Astrocyte of the cerebellum (primary cell): ENCODE measurements at regions not wholly inside any gene's neighbourhood (a gene's known extent, or its start where the extent isn't known, plus 50 kb on each side); places are given as distances from the start of the nearest gene placed in this dataset.

Experiments
- DNase-seq: peaks from one replicate; pipeline ENCODE4 v3.0.0-alpha.2; 2011; ENCODE audit warnings: low read depth
- H3K4me3 ChIP-seq: 2 replicates; pipeline ENCODE4 v1.5.1; 2011; ENCODE audit warnings: mild to moderate bottlenecking, low read depth, low read length, moderate library complexity
- in situ Hi-C: cut with HindIII; loops from 2 replicates; pipeline ENCODE4 v1.10.0; 2017; ENCODE audit warnings: low sequenced_read_pairs
- TF ChIP-seq, protein P1 (sequence below): IDR thresholded peaks from 2 replicates; pipeline ENCODE4 v1.5.1; 2012; ENCODE audit warnings: low read length, low read depth, moderate library complexity, mild to moderate bottlenecking; ENCODE audit errors: missing control alignments

DNA sequence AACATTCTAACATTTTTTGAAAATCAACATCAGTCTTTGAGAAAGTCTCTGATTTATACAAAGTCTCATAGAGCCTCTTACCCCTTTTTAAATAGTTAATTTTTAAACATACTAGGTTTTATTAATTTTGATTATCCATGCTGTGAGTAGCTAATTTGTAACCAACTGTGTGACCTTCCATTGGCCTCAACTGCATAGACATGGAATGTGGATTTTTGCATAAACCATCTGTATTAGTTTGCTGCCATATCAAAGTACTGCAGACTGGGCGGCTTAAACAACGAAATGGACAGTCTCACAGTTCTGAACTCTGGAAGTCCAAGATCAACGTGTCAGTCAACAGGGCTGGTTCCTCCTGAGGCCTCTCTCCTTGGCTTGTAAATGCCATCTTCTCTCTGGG is 89.2 kb upstream of the AJAP1 start:
- in situ Hi-C loops = no loop called here
- no peak for DNase-seq

GRCh38 chr1:4565801-4566449 is 88.5 kb upstream of the AJAP1 start:
- no peak overlapping the region for H3K4me3 ChIP-seq
- TF ChIP-seq, protein P1, sequence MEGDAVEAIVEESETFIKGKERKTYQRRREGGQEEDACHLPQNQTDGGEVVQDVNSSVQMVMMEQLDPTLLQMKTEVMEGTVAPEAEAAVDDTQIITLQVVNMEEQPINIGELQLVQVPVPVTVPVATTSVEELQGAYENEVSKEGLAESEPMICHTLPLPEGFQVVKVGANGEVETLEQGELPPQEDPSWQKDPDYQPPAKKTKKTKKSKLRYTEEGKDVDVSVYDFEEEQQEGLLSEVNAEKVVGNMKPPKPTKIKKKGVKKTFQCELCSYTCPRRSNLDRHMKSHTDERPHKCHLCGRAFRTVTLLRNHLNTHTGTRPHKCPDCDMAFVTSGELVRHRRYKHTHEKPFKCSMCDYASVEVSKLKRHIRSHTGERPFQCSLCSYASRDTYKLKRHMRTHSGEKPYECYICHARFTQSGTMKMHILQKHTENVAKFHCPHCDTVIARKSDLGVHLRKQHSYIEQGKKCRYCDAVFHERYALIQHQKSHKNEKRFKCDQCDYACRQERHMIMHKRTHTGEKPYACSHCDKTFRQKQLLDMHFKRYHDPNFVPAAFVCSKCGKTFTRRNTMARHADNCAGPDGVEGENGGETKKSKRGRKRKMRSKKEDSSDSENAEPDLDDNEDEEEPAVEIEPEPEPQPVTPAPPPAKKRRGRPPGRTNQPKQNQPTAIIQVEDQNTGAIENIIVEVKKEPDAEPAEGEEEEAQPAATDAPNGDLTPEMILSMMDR = no peak
- in situ Hi-C loops = no loop called here
- no peak for DNase-seq

More for the DNA sequence above, 89.2 kb upstream of the AJAP1 start:
- no peak overlapping the region for H3K4me3 ChIP-seq
- TF ChIP-seq, protein P1 = no peak

DNA sequence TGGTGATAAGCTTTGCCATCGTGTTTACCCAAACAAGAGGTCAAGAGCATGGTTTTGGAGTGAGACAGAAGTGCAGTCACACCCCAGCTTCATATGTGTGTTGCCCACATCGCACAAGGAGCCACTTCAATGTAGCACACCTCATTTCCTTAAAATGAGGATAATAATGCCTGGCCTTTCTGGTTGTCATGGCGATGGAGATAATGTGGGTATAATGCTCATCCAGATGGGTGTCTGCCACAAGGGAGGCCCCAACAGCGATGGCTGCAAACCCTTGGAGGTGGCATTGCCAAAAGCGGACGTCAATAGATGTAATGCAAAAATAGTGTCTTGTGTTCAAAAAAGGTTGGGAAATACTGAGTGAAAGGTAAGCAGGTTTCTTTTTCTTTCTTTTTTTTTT is 83.1 kb upstream of the AJAP1 start:
- in situ Hi-C loops = no loop called here
- H3K4me3 ChIP-seq = no peak overlapping the region
- TF ChIP-seq, protein P1 = no peak
- no peak for DNase-seq

DNA sequence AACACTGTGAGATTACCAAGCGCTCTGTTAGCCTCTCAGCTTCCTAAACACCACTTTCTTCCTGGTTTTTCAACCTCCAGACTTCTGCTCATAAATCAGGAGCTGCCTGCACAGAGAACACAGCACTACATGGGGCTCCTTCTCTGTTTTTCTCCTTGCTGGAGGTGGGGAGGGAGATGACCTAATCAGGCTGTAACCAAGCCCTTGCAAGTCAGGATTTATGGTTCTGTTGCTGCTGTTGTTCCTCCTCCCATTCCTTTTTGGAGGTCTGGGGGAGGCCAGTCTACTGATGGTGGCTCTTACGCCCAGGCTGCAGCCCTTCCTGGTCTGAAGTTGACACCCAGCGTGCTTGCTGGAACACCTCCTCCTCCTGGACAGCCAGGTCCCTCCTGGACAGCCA is 80.9 kb upstream of the AJAP1 start:
- TF ChIP-seq, protein P1 = no peak
- no peak for DNase-seq
- in situ Hi-C loops = no loop called here
- no peak overlapping the region for H3K4me3 ChIP-seq

- TF ChIP-seq, protein P1 = no peak
- in situ Hi-C loops = no loop called here
- no peak for DNase-seq
- H3K4me3 ChIP-seq = no peak overlapping the region
These were observed 72.6 kb upstream of the AJAP1 start for GRCh38 chr1:4581807-4582206.

DNA sequence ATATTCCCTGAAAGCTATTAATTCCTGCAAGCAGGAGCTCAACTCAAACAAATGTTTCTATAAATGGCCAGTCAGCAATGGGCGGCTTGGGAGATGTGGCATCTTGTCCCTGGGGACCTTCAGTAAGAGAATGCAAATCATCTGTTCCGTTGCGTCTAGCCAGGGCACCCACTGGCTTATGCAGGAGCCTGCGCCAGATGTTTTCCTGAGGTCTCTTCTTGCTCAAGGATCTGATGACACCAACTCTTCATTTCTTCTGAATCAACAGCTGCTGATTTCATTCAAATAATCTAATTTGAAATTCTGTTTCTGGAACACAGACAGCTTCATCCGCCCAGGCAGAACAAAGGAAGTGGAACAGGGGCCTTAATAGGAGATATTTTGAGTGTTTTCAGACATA is 70.0 kb upstream of the AJAP1 start:
- TF ChIP-seq, protein P1 = no peak
- no peak for DNase-seq
- in situ Hi-C loops = no loop called here
- no peak overlapping the region for H3K4me3 ChIP-seq

- H3K4me3 ChIP-seq = no peak overlapping the region
- in situ Hi-C loops = no loop called here
- TF ChIP-seq, protein P1 = no peak
- no peak for DNase-seq
These were observed 69.2 kb upstream of the AJAP1 start for GRCh38 chr1:4585216-4585615.
